HG03575 (cell line): ENCODE measurements at regions not wholly inside any gene's neighbourhood (a gene's known extent, or its start where the extent isn't known, plus 50 kb on each side); places are given as distances from the start of the nearest gene placed in this dataset.

Source experiments
- ATAC-seq: cut with Tn5 transposase; IDR thresholded peaks from one replicate; pipeline ENCODE4 v1.9.1; 2021; ENCODE audit not compliant: unreplicated experiment, insufficient number of reproducible peaks, low FRiP score; ENCODE audit errors: extremely low read depth

GRCh38 chr20:51198876-51199523, 176.1 kb upstream of the KCNG1 start:
- ATAC-seq = no peak

GRCh38 chr20:51198238-51198637, 175.3 kb upstream of the KCNG1 start:
- ATAC-seq = no peak

- no peak for ATAC-seq
These were observed 174.2 kb upstream of the KCNG1 start for GRCh38 chr20:51196991-51197651.

- no peak for ATAC-seq
These were observed 173.1 kb upstream of the KCNG1 start for GRCh38 chr20:51195990-51196389.

DNA sequence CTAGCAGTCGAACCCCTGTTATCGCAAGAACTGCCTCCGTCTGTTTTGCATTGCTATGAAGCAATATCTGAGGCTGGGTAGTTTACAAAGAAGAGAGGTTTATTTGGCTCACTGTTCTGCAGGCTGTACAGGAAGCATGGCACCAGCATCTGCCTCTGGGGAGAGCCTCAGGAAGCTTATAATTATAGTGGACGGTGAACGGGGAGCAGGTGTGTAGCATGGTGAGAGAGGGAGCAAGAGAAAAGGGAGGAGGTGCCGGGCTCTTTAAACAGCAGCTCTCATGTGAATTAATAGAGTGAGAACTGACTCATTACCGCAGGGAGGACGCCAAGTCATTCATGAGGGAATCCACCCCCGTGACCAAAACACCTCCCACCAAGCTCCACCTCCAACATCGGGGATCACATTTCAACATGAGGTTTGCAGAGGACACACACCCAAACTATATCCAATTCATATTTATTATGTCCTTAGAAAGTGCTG, 172.6 kb upstream of the KCNG1 start:
- no peak for ATAC-seq

GRCh38 chr20:51193066-51193772, 170.3 kb upstream of the KCNG1 start:
- ATAC-seq = no peak

GRCh38 chr20:51190783-51191180, 167.9 kb upstream of the KCNG1 start:
- no peak for ATAC-seq

GRCh38 chr20:51189814-51190782, 167.2 kb upstream of the KCNG1 start:
- ATAC-seq = no peak

- no peak for ATAC-seq
These were observed 166.0 kb upstream of the KCNG1 start for GRCh38 chr20:51188941-51189340.

- no peak for ATAC-seq
These were observed 164.4 kb upstream of the KCNG1 start for GRCh38 chr20:51187261-51187660.

- ATAC-seq = no peak
These were observed 163.0 kb upstream of the KCNG1 start for GRCh38 chr20:51185861-51186260.

GRCh38 chr20:51185277-51185676, 162.4 kb upstream of the KCNG1 start:
- ATAC-seq = no peak

DNA sequence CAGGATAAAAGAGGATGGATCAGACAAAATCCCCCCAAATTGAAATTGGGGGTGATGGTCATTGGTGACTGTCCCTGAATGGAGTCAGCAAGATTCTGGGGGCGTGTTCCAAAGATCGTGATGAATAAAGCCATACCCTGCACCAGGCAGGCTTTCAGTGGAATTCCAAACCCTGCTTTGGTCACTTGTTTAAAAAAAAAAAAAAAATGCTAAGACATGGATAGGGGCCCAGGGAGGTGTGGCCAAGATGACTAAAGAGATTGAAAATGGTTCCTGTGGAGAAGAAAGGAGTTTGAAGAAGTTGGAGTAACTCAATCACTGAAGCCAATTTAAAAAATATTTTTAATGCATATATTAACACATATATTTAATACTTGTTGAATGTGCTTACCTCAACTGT, 161.4 kb upstream of the KCNG1 start:
- ATAC-seq = no peak

DNA sequence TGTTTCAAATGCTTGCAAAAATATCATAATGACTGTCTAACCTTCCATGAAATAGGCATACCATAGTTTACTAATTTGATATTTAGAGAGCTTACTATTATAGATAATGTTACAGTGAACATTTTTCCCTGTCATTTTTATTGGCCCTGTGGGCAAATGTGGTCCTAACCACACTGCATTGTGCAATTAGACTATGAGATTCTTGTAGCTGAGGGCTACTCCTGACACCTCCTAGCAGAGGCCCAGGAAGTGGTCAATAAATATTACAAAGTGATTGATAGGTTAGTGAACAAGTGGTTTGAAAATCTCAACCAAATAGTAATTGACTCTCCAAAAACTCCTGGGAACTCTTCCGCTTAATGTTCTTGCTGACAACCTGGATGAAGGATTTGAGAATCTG, 160.5 kb upstream of the KCNG1 start:
- ATAC-seq = no peak

DNA sequence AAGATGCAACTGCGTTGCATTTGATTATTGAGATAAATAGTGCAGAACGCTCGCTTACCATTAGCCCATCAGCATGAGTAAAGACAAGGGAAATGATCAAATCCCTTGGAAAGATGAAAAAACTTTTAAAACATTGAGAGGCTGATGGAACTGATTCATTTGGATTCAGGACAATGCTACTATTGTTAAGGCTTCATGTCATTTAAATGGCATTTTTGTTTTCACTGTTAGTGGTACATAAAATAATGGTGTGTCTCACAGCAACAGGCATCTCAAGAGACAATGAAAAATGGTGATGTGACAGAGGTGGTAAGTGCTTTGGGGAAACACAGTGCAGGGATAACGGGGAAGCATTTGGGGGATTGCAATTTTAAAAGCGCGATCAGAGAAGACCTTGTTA, 159.7 kb upstream of the KCNG1 start:
- ATAC-seq = no peak

DNA sequence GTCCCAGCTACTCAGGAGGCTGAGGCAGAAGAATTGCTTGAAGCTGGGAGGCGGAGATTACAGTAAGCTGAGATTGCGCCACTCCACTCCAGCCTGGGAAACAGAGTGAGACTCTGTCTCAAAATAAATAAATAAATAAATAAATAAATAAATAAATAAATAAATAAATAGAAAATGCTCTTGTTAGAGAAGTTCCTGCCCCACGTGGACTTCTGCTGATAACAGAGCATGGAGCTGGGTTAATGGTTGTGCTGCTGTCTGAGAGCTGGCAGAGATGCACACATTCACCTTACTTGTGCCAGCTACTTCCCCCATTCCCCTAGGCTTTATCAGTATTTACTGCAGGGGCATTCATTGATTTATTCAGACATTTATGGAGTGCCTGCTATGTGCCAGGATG, 155.2 kb upstream of the KCNG1 start:
- ATAC-seq = no peak

- ATAC-seq = no peak
These were observed 154.0 kb upstream of the KCNG1 start for GRCh38 chr20:51176876-51177275.

DNA sequence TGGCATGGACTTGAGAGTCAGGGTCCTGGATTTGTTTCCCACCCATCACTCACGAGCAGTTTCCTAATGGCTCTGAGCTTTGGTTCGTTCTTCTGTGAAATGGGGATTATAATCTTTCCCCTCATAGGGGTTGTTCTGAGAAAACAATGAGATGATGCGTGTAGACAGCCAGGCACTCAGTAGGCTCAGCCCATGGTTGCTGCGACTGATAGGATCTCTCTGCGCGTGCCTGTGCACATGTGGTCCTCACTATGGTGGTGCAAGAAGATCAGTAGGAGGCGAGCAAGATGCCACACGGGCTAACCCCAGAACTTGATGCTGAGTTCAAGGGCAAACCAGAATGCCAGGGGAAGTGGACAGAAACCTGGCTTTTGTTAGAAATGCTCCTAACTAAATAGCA, 153.5 kb upstream of the KCNG1 start:
- ATAC-seq = no peak

DNA sequence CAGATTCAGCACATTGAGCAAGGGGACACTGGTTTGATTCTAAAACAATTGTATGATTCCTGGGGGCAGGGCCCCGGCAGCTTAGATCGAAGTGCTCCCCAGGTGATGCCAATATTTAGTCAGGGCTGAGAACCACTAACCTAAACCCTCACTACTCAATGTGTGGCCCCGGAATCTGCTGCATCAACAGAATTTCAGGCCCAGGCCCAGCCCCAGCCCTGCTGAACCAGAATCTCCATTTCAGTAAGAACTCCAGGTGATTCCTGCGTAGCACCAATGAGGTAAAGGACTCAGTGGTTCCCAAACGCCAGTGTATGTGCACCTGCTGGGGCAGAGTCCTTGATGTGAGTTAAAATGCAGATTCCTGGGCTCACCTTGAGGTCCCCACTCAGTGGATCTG, 152.8 kb upstream of the KCNG1 start:
- no peak for ATAC-seq
